Nephron progenitor cell (in vitro differentiated cells): ENCODE measurements at regions not wholly inside any gene's neighbourhood (a gene's known extent, or its start where the extent isn't known, plus 50 kb on each side); places are given as distances from the start of the nearest gene placed in this dataset.

ENCODE experiments used
- DNase-seq: peaks from one replicate; pipeline ENCODE4 v3.0.0; 2021
- H3K27ac Mint-ChIP-seq: 2 replicates; pipeline ENCODE4 v1.8.0; 2021; ENCODE audit warnings: mild to moderate bottlenecking, moderate library complexity, mixed read lengths
- H3K27me3 Mint-ChIP-seq: 2 replicates; pipeline ENCODE4 v1.8.0; 2021; ENCODE audit warnings: mild to moderate bottlenecking, low read depth, mixed read lengths; ENCODE audit not compliant: poor library complexity
- H3K36me3 Mint-ChIP-seq: 2 replicates; pipeline ENCODE4 v1.8.0; 2021; ENCODE audit warnings: low read depth, mixed read lengths
- H3K4me1 Mint-ChIP-seq: 2 replicates; pipeline ENCODE4 v1.8.0; 2021; ENCODE audit warnings: mixed read lengths
- H3K4me3 Mint-ChIP-seq: 2 replicates; pipeline ENCODE4 v1.8.0; 2021; ENCODE audit warnings: mild to moderate bottlenecking, moderate library complexity, mixed read lengths
- H3K9me3 Mint-ChIP-seq: 2 replicates; pipeline ENCODE4 v1.8.0; 2021; ENCODE audit warnings: mild to moderate bottlenecking, moderate library complexity, mixed read lengths
- CTCF ChIP-seq: fragments of 200-600 bp; sonication (generic); IDR thresholded peaks from 2 replicates; pipeline ENCODE4 v1.5.0; 2021; ENCODE audit warnings: antibody characterized with exemption

DNA sequence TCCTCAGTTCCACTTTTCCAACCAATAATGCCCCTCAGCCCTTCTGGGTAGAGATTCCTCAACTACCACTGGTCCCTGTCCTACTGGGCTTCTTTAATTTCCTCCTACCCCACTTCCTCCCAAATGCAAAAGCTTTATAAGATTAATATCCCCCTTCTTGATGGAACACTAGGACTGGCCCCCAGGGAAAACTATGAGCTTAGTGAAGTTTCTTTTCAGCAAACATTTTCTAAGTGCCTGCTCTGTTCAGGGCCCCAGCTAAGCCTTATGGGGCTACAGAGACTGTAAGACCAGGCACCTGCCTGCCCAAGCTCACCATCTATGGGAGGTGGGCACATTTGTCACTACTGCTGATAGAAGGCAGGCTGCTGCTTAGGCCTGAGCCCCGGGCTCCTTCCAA lies 79.4 kb downstream of the RPLP1 start:
- H3K27ac Mint-ChIP-seq: no peak overlapping the region
- H3K27me3 Mint-ChIP-seq: peaks cover 6% of the 10 kb centered on the region
- no peak overlapping the region for H3K4me3 Mint-ChIP-seq
- no peaks in the 10 kb centered on the region for H3K36me3 Mint-ChIP-seq
- no peak for TF ChIP-seq CTCF
- DNase-seq: no peak
- no peaks in the 10 kb centered on the region for H3K9me3 Mint-ChIP-seq
- peaks cover 57% of the 10 kb centered on the region for H3K4me1 Mint-ChIP-seq

DNA sequence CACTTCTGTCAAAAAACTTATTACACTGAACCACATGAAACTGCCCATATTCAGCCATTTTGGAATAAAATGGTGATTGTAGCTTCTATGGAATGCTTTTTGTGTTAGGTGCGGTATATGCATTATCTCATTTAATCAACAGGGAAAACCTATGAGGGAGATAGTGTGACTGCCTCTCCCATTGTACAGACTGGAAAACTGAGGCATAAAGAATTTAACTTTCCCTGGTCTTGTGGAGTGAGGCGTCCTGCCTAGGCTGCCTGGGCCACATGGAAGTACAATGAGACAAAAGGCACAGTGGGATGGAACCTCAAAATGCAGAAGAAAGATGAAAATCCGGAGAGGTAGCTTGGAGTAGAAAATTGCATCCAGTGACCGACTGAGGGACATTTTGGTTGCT lies 80.2 kb downstream of the RPLP1 start:
- no peak for TF ChIP-seq CTCF
- H3K4me3 Mint-ChIP-seq: no peak overlapping the region
- H3K9me3 Mint-ChIP-seq: no peaks in the 10 kb centered on the region
- H3K4me1 Mint-ChIP-seq: peaks cover 60% of the 10 kb centered on the region
- no peak for DNase-seq
- H3K27ac Mint-ChIP-seq: no peak overlapping the region
- peaks cover 6% of the 10 kb centered on the region for H3K27me3 Mint-ChIP-seq
- no peaks in the 10 kb centered on the region for H3K36me3 Mint-ChIP-seq

DNA sequence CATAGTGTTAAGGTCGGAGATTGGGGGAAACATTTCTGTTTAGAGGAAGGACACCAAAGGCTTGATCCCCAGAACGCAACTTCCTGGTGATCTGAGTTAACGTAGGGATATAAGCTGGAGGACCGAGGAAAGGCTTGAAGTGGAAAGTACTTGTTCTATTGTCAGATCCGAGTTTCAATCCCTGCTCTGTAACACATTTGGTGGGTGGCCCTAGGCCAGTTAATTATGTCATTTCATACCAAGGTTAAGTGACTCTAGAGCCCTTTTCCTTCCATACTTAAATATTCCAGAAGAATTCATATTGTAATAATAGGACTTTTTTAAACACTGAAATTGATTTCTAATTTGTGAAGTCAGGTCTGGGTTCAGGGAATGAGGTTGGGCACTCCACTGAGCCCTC lies 80.9 kb downstream of the RPLP1 start:
- no peaks in the 10 kb centered on the region for H3K9me3 Mint-ChIP-seq
- H3K27ac Mint-ChIP-seq: peak overlapping the region; percentile 7
- no peaks in the 10 kb centered on the region for H3K36me3 Mint-ChIP-seq
- no peak overlapping the region for H3K4me3 Mint-ChIP-seq
- H3K27me3 Mint-ChIP-seq: peaks cover 6% of the 10 kb centered on the region
- H3K4me1 Mint-ChIP-seq: peaks cover 67% of the 10 kb centered on the region
- DNase-seq: no peak
- no peak for TF ChIP-seq CTCF

DNA sequence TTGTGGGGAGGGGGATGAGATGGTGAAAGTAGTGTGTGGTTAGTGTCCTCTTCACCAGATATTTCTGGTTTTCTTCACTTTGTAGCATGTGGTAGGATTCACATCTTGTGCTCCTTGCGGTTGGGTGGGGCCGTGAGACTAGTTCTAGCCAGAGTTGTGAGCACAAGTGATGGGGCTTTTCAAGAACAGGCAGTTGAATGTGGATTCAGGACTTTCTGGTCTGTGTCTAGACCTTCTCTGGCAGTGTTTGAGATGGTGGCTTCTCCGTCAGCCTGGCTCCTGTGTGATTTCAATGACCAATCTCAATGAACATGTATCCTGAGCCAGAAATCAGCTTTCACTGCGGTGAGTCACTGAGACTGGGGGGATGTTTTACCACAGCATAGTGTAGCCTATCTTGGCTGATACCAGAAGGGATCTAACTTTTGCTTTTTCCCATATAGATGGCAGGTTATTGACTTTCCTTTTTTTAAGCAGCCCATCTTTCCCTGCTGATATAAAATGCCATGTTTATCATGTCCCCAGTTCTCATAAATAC lies 82.6 kb downstream of the RPLP1 start:
- Mint-ChIP-seq H3K27me3 (peaks cover 10% of the 10 kb centered on the region), H3K9me3 (no peaks in the 10 kb centered on the region), H3K4me3 (no peak overlapping the region), H3K36me3 (no peaks in the 10 kb centered on the region), H3K4me1 (peaks cover 77% of the 10 kb centered on the region), H3K27ac (no peak overlapping the region)
- DNase-seq: no peak
- TF ChIP-seq CTCF: no peak

DNA sequence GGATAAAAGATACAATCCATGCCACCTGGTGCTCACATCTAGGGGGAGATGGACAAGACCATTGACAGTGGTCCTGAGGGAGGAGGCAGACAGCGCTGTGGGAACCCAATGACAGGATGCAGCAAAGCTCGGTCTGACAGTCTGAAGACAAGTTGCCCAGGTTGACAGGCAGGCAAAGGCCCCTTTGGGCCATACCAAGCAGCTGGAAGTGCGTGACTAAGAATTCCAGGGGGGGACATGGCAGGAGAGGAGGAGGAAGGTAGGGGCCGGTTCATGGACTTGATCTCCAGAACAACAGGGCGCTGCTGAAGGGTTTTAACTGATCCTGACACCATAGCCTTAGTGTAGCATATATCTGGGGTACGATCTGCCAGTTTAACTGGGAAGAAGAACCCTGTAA lies 83.4 kb downstream of the RPLP1 start:
- DNase-seq: no peak
- no peaks in the 10 kb centered on the region for H3K9me3 Mint-ChIP-seq
- H3K4me1 Mint-ChIP-seq: peaks cover 69% of the 10 kb centered on the region
- H3K4me3 Mint-ChIP-seq: no peak overlapping the region
- no peaks in the 10 kb centered on the region for H3K36me3 Mint-ChIP-seq
- peak overlapping the region; percentile 71 for H3K27ac Mint-ChIP-seq
- TF ChIP-seq CTCF: no peak
- peaks cover 11% of the 10 kb centered on the region for H3K27me3 Mint-ChIP-seq

DNA sequence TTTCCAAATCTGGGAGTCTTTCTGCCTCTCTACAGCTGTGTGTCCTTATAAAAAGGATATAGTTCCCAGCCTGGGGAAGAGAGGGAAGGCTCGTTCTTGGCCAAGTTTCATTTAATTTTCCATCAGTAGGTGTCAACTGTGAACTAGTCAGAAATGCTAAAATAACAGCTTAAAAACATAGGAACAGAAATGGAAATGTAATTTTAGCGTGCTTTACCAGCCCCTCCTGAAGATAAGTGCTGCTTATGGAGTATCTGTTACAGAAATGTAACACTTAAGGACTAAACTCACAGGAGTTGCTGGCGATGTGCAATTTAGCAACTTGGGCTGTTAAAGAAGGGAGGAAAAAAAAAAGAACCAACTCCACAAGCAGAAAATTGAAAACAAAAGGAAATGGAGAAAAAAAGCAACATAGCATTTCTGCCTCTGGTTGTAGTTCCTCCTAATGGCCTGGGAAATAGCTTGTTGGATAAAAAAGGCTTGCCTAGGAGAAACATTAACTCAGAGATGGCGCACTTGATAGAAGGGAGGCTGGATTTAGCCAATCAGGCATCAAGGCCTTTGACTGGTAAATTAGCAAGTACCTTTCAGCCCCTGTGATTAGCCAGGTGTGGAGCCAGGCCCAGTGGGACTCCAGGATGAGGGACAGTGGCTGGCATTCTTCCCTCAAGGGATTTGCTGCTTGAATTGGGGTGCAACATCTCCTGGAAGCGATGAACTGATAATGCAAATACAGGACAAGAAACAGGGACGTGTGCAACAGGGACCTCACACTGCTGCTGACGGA lies 84.3 kb downstream of the RPLP1 start:
- Mint-ChIP-seq H3K9me3 (no peaks in the 10 kb centered on the region), H3K36me3 (no peaks in the 10 kb centered on the region), H3K27ac (peak overlapping the region; percentile 50), H3K27me3 (peaks cover 11% of the 10 kb centered on the region), H3K4me1 (peaks cover 60% of the 10 kb centered on the region), H3K4me3 (no peak overlapping the region)
- no peak for DNase-seq
- no peak for TF ChIP-seq CTCF
